Uterus (tissue), 3 donors: ENCODE measurements at regions not wholly inside any gene's neighbourhood (a gene's known extent, or its start where the extent isn't known, plus 50 kb on each side); places are given as distances from the start of the nearest gene placed in this dataset.

ENCODE experiments used
- DNase-seq, 2 donors: peaks; one replicate each; pipeline ENCODE4 v3.0.0-alpha.2; 2019 to 2020
- H3K27ac ChIP-seq, 2 donors: fragments of 200-600 bp; sonication (generic); 1 replicate in 1 of 2; 2 replicates in 1 of 2; pipeline ENCODE4 v1.5.1; 2016 to 2018
- H3K27me3 ChIP-seq, 2 donors: fragments of 200-600 bp; sonication (generic); one replicate each; pipeline ENCODE4 v1.5.1; 2018 to 2019; ENCODE audit warnings: control low read depth in 1 of 2
- H3K36me3 ChIP-seq, 2 donors: fragments of 200-600 bp; sonication (generic); one replicate each; pipeline ENCODE4 v1.5.1; 2019; ENCODE audit warnings: control low read depth in 1 of 2
- H3K4me1 ChIP-seq, 2 donors: fragments of 200-600 bp; sonication (generic); one replicate each; pipeline ENCODE4 v1.5.1; 2018 to 2019; ENCODE audit warnings: control low read depth in 1 of 2
- H3K4me3 ChIP-seq, 2 donors: fragments of 200-600 bp; sonication (generic); 1 replicate in 1 of 2; 2 replicates in 1 of 2; pipeline ENCODE4 v1.5.1; 2018 to 2019; ENCODE audit warnings: mild to moderate bottlenecking in 1 of 2
- H3K9me3 ChIP-seq, 2 donors: fragments of 200-600 bp; sonication (generic); one replicate each; pipeline ENCODE4 v1.5.1; 2019; ENCODE audit warnings: control low read depth in 1 of 2
- POLR2A ChIP-seq, 2 donors: fragments of 450-650 bp; IDR thresholded peaks; one replicate each; pipeline ENCODE4 v1.6.1; 2016; ENCODE audit warnings: antibody characterized with exemption in 2 of 2, mild to moderate bottlenecking in 1 of 2, moderate library complexity in 1 of 2
- intact Hi-C: fragments of 100-400 bp; cut with DNase I; formaldehyde crosslinking; loops from one replicate; pipeline ENCODE4 v1.15.1; 2023; ENCODE audit warnings: low total_unique reads
- TF ChIP-seq, protein P1 (sequence below), 4 experiments: fragments of 200-600 bp in 2 of 4; fragments of 450-650 bp in 2 of 4; sonication (generic) in 2 of 4; IDR thresholded peaks; one replicate each; pipeline ENCODE4 v1.5.1; 2016 to 2019; ENCODE audit warnings: antibody characterized with exemption in 4 of 4, mild to moderate bottlenecking in 2 of 4, moderate library complexity in 1 of 4
- donor health status: DM: yes; HTN: yes; CAD: no.

DNA sequence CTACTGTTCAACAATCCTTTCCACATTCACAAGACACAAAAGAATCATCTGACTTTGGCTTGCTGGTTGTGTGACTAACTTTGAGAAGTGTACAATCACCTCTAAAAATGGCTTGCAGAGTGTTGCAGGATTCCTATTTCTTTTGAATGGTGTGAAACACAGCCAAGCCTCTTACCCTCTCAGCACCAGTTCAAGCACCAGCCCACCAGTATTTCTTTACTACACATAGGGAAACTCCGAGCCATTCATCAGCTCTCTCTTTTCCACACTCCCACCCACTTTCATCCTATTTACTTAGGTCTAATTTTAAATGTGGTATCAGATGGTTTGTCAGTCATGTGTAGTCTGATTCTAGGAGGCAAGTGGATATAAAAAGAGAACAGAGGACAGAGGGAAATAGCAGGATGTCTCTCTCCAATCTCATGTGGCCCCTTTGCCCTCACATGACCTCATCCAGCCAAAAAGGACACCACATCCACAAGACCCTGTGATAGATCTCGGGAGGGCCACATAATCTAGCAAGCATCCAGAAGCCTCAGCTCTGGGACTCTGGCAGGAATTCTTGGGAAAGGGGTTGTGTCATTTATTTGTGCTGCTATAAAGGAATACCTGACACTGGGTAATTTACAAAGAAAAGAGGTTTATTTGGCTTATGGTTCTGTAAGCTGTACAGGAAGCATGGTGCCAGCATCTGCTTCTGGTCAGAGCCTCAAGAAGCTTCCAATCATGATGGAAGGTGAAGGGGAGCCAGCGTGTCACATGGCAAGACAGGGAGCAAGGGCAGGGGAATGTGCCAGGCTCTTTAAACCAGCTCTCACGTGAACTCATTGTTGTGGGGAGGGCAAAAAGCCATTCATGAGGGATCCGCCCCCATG, 66.8 kb upstream of the NEBL start:
- no peak overlapping the region for H3K4me3 ChIP-seq
- TF ChIP-seq POLR2A (IDR thresholded peaks at IDR 0.05), result no peak
- TF ChIP-seq, protein P1, sequence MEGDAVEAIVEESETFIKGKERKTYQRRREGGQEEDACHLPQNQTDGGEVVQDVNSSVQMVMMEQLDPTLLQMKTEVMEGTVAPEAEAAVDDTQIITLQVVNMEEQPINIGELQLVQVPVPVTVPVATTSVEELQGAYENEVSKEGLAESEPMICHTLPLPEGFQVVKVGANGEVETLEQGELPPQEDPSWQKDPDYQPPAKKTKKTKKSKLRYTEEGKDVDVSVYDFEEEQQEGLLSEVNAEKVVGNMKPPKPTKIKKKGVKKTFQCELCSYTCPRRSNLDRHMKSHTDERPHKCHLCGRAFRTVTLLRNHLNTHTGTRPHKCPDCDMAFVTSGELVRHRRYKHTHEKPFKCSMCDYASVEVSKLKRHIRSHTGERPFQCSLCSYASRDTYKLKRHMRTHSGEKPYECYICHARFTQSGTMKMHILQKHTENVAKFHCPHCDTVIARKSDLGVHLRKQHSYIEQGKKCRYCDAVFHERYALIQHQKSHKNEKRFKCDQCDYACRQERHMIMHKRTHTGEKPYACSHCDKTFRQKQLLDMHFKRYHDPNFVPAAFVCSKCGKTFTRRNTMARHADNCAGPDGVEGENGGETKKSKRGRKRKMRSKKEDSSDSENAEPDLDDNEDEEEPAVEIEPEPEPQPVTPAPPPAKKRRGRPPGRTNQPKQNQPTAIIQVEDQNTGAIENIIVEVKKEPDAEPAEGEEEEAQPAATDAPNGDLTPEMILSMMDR (IDR thresholded peaks at IDR 0.05), result no peak
- no peaks in the 10 kb centered on the region for H3K9me3 ChIP-seq
- no peaks in the 10 kb centered on the region for H3K27me3 ChIP-seq
- H3K4me1 ChIP-seq, result no peaks in the 10 kb centered on the region
- intact Hi-C loops, result no loop called here
- no peaks in the 10 kb centered on the region for H3K36me3 ChIP-seq
- no peak for DNase-seq
- no peak overlapping the region for H3K27ac ChIP-seq

DNA sequence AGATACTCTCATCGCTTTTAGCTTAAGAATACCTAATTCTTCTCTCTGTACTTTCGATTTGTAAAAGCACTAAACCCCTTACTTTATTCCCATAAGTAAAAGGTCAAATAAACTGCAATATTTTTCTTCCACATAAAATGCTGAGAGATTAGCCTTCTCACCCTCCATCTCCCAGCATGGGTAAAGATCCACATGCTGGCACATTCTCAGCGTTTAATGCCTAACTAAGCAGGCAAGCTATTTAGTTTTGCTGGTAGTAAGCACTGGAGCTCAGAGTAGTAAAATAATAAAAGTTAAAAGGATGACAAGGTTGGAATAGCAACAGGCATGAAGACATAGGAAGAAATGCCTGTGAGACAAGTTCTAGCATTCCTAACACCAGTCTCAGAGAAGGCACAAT, 65.9 kb upstream of the NEBL start:
- intact Hi-C loops, result no loop called here
- H3K4me1 ChIP-seq, result no peaks in the 10 kb centered on the region
- no peak overlapping the region for H3K27ac ChIP-seq
- TF ChIP-seq, protein P1 (IDR thresholded peaks at IDR 0.05), result no peak
- TF ChIP-seq POLR2A (IDR thresholded peaks at IDR 0.05), result no peak
- no peak overlapping the region for H3K4me3 ChIP-seq
- no peaks in the 10 kb centered on the region for H3K9me3 ChIP-seq
- no peak for DNase-seq
- H3K27me3 ChIP-seq, result no peaks in the 10 kb centered on the region
- no peaks in the 10 kb centered on the region for H3K36me3 ChIP-seq

DNA sequence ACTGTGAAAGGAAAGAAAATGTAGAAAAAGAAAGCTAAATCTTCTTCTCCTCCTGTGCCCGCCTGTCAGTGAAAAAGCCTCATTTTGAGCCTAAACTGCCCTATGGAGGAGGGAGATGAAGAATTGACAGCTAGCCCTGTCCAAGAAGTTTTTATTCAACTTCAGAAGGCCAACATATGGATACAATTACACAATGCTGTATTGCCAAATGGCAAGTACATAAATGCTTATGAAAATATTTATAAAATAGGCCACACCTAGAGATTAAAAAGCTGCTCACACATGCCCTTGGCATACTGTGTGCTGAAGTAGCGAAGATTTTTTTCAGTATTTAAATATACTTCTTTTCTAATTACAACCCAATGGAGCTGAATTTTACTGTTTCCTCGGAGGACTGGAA, 65.1 kb upstream of the NEBL start:
- H3K4me3 ChIP-seq, result no peak overlapping the region
- H3K27ac ChIP-seq, result no peak overlapping the region
- no peaks in the 10 kb centered on the region for H3K4me1 ChIP-seq
- no peaks in the 10 kb centered on the region for H3K36me3 ChIP-seq
- DNase-seq, result no peak
- intact Hi-C loops, result no loop called here
- no peaks in the 10 kb centered on the region for H3K9me3 ChIP-seq
- TF ChIP-seq, protein P1 (IDR thresholded peaks at IDR 0.05), result no peak
- no peak for TF ChIP-seq POLR2A (IDR thresholded peaks at IDR 0.05)
- H3K27me3 ChIP-seq, result no peaks in the 10 kb centered on the region

DNA sequence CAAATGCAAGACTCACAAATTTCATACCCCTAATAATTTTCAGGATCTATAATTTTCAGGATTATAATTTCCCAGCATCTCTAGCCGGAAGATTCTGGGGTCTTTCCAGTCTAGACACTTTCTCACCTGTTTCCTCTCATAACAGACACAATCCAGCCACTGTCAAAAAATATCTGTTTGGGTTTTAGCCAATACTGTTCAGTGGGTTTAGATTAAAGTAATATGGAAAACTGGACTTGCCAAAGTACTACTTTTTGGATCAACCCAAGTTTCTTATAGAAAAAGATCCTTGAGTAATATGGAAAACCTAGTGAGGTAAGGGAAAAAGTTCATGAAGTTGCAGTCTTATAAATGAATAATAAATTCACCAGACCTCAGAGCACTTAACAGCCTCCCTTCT, 62.1 kb upstream of the NEBL start:
- TF ChIP-seq, protein P1 (IDR thresholded peaks at IDR 0.05), result no peak
- TF ChIP-seq POLR2A (IDR thresholded peaks at IDR 0.05), result no peak
- no peaks in the 10 kb centered on the region for H3K4me1 ChIP-seq
- H3K27me3 ChIP-seq, result no peaks in the 10 kb centered on the region
- intact Hi-C loops, result no loop called here
- no peak for DNase-seq
- H3K27ac ChIP-seq, result no peak overlapping the region
- no peaks in the 10 kb centered on the region for H3K36me3 ChIP-seq
- H3K4me3 ChIP-seq, result no peak overlapping the region
- no peaks in the 10 kb centered on the region for H3K9me3 ChIP-seq

DNA sequence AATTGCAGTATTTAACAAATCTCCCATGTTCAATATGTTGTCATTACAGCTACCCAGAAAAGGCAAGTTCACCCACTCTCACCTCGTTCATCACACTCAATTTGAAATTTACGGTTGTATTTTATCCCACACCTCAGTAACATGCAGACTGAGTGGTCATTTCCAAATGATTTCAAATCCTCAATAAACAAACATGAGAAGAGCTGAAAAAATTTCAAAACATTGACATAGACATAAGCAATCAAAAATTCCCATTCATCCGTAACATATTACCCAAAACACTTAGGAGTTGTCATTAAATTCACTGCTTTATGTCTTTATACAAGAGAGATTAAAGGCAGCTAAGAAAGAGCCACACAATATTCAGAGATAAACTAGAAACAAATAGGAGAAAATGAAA, 61.7 kb upstream of the NEBL start:
- Histone ChIP-seq H3K27me3 (no peaks in the 10 kb centered on the region), H3K27ac (no peak overlapping the region), H3K4me3 (no peak overlapping the region), H3K9me3 (no peaks in the 10 kb centered on the region), H3K36me3 (no peaks in the 10 kb centered on the region), H3K4me1 (no peaks in the 10 kb centered on the region)
- intact Hi-C loops, result no loop called here
- no peak for TF ChIP-seq POLR2A (IDR thresholded peaks at IDR 0.05)
- DNase-seq, result no peak
